HG03095 (cell line): ENCODE measurements at regions not wholly inside any gene's neighbourhood (a gene's known extent, or its start where the extent isn't known, plus 50 kb on each side); places are given as distances from the start of the nearest gene placed in this dataset.
"Not testable (repeated sequence)": the region's sequence is repeated elsewhere in the genome, so short reads cannot be mapped to it uniquely, and the experiment has no call there.

Experiments
- ATAC-seq: cut with Tn5 transposase; IDR thresholded peaks from one replicate; pipeline ENCODE4 v1.9.1; 2021; ENCODE audit warnings: moderate library complexity; ENCODE audit not compliant: unreplicated experiment

DNA sequence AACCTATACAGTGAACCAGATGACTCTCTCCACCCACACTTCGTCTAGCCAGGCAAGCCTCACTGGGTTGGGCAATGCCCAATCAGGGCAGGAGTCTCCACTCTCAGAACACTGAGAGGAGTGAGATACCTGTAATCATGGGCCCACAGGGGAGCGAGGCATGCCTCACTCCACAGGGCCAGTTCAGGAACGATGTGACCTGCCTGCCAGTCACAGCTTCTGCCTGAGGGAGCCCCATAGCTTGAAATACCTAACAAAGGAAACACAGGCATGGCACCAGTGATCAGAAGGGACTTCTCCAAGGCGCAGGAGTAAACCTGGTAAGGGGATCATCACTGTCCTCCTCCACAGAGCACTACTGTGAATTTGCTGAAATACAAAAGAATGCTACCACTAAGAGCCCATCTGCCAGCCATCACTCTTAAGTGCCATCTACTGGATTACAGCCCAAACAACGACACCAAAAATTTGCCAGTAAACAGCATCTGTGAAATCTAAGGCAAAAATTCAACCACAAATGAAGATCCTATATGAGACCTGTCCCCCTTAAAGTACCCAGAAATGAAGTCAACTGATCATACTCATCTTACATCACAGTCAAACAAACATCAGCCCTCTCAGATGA lies 689.9 kb upstream of the SEMA6D start:
- no peak for ATAC-seq

DNA sequence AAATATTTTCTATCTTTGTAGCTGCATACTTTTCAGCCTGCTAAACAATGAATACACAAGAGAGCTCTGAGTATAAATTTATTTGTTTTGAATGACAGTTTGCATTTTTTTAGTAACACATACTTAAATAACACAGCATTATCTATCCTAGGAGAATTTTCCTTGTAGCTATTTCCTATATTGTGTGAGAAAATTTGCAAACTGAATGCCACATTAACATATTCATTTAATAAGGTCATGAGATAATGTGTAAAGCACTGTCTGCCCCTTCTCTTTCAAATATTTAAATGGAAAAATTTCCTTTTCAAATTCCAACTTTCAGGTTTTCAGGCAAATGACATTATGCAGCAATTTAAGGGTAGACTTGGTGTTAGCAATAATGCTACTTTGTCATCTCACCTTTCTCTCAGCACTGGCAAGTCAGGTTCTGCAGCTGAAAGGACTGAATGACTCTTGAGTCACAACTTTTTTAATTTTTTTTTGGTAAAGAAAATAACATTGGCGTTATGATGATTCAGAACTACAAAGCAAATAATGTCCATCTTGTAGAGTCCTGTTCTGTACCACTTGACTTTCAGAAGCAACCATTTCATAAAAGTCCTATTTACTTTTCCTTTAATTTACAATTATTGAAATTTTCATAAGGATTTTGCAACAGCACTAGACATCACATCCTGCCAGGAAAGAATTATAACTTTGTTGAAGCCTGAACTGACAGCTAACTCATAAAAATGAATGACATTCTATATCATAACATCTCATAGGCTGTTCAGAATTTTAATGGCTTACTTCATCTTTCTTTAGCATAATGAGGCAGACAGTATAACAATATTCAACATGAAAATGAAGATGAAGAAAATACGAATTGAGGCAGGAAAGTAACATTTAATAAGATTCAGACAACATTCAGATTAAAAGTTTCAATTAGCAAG lies 681.6 kb upstream of the SEMA6D start:
- ATAC-seq, result no peak

- ATAC-seq, result no peak
Observed at GRCh38 chr15:47037003-47037402, 680.3 kb upstream of the SEMA6D start.

- ATAC-seq, result no peak
Observed at GRCh38 chr15:47039225-47039624, 678.1 kb upstream of the SEMA6D start.

GRCh38 chr15:47041301-47041700 lies 676.0 kb upstream of the SEMA6D start:
- no peak for ATAC-seq

DNA sequence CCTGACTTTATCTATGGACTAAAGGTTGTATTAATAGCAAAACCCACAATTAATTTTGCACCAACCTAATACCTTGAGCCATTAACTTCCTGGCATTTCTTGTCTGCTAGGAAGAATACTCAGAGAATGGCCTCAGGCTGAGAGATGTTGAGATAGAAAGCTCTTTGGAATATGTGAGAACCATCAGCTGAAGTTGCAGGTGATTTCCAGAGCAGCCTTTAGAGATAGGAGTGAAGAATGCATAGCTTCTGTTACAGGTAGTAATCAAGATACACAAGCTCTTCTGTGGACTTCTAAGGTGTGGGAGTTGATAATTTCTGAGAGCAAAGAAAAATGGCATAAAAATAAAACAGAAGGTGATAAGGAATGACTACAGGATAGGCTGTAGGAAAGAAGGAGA lies 669.3 kb upstream of the SEMA6D start:
- not testable (repeated sequence) for ATAC-seq

DNA sequence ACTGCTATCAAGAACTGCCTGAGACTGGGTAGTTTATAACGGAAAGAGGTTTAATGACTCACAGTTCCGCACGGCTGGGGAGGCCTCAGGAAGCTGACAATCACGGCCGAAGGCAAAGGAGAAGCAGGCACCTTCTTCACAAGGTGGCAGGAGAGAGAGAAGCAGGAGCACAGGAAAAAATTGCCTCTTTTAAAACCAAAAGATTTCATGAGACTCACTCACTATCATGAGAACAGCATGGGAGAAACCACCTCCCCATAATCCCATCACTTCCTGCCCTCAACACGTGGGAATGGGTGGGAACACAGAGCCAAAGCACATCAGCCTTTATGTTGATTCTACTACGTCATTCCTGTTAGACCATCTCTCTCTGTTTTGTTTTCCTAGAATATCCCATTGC lies 650.9 kb upstream of the SEMA6D start:
- no peak for ATAC-seq

DNA sequence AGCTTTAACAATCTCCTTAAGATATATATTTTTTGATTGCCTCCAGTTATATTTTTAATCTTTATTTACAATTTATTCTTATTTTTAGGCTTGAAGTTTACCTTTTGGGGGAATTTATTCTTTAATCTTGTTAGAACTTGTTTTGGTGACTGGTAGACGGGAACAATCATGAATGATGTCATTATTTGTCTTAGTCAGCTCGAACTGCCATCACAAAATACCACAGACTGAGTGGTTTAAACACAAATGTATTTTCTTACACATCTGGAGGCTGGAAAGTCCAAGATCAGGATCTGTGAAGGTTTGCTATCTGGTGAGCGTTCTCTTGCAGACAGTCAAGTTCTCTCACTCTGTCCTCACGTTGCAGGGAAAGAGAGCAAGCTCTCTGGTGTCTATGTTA lies 639.5 kb upstream of the SEMA6D start:
- not testable (repeated sequence) for ATAC-seq

GRCh38 chr15:47095833-47096232 lies 621.5 kb upstream of the SEMA6D start:
- ATAC-seq, result no peak

DNA sequence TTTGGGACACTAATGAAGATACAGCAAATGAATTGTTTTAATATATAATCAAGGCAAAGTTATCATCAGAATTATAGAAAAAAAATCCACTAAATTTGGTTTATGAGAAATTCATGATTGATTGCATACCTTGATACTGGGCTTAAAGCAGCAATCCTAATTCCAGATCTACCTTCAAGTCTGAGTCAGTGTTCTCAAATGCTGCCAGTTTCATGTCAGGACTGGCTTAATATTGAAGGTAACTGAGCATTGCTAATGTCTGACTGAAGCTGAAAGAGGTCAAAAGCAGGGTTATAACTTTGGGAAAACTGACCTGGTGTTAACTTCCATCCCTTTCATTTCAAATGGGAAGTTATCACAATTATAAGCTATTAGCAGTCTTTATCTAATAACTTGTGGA lies 618.8 kb upstream of the SEMA6D start:
- not testable (repeated sequence) for ATAC-seq

GRCh38 chr15:47099801-47100200 lies 617.5 kb upstream of the SEMA6D start:
- ATAC-seq, result not testable (repeated sequence)

- ATAC-seq, result not testable (repeated sequence)
Observed at GRCh38 chr15:47108800-47109199, 608.5 kb upstream of the SEMA6D start.

DNA sequence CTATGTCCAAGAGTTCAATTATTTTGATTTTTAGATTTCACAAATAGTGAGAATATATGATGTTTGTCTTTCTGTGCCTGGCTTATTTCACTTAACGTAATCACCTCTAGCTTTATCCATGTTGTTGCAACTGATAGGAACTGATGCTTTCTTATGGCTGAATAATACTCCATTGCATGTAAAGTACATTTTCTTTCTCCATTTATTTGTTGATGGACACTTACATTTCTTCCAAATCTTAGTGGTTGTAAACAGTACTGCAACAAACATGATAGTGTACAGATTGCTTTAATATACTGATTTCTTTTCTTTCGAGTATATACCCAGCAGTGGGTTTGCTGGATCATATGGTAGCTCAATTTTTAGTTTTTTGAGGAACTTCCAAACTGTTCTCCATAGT lies 600.6 kb upstream of the SEMA6D start:
- ATAC-seq, result no peak

GRCh38 chr15:47119349-47119748 lies 598.0 kb upstream of the SEMA6D start:
- no peak for ATAC-seq

GRCh38 chr15:47124430-47125102 lies 592.7 kb upstream of the SEMA6D start:
- no peak for ATAC-seq

GRCh38 chr15:47129033-47129432 lies 588.3 kb upstream of the SEMA6D start:
- ATAC-seq, result no peak

GRCh38 chr15:47131450-47131849 lies 585.9 kb upstream of the SEMA6D start:
- not testable (repeated sequence) for ATAC-seq

- ATAC-seq, result no peak
Observed at GRCh38 chr15:47135267-47135666, 582.0 kb upstream of the SEMA6D start.

- ATAC-seq, result no peak
Observed at GRCh38 chr15:47136236-47136635, 581.1 kb upstream of the SEMA6D start.

DNA sequence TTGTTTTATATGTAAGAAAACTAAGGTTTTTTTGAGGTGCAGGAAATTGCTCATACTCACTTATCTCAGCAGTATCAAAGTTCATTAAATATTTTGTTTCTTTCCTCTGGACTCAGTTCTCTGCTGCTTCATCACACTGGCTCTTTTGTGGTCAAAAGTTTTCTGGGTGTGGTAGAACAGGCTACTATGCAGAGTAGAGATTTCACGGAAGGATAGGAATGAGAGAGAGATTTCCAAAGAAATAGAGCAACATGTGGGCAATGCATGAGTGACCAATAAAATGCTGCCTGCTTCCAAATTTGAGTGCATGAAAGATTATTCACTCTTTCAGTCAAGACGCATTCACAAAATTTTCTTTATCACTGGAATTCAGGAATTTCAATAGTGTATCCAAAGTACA lies 577.3 kb upstream of the SEMA6D start:
- no peak for ATAC-seq

DNA sequence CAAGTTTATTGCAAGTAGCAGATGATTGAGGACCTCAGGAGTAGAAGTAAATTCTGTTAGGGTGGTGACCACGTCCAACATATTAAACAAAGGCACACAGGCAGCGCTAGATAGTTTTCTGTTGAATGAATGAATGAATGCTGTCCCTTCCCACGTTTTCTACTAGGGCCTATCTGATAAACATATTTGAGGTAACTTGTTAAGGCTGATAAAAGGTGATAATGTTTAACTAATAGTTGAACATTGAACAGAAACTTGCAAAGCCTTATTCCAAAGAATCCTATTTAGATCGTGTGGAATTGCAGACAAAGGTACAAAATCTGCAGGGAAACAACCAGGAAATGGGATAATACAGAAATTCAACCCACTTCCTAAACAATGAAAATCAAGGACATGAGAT lies 559.5 kb upstream of the SEMA6D start:
- no peak for ATAC-seq

- ATAC-seq, result no peak
Observed at GRCh38 chr15:47158573-47158972, 558.7 kb upstream of the SEMA6D start.
